ENCODE measurements at regions not wholly inside any gene's neighbourhood (a gene's known extent, or its start where the extent isn't known, plus 50 kb on each side); places are given as distances from the start of the nearest gene placed in this dataset.

- CTCF ChIA-PET, result interaction anchor here (0.6 kb wide), 1 partner anchor 700 kb away, joined by 3 read pairs; no protein-coding TSS in a partner anchor
- Mint-ChIP-seq H3K4me3 (ENCODE audit: unreplicated experiment) (no peak overlapping the region), H3K9me3 (ENCODE audit: unreplicated experiment) (no peaks in the 10 kb centered on the region), H3K4me1 (ENCODE audit: insufficient read depth, unreplicated experiment) (no peaks in the 10 kb centered on the region), H3K27ac (ENCODE audit: low read depth, unreplicated experiment) (no peak overlapping the region), H3K27me3 (ENCODE audit: insufficient read depth, unreplicated experiment) (no peaks in the 10 kb centered on the region), H3K36me3 (ENCODE audit: insufficient read depth, unreplicated experiment) (no peaks in the 10 kb centered on the region)
- DNase-seq (ENCODE audit: unreplicated experiment), result no peak
- POLR2A ChIA-PET, result no interaction called here
- intact Hi-C loops (cut with micrococcal nuclease), result no loop called here
- no TSS peak for BruUV-seq (replicated peaks)
- TF ChIP-seq CTCF (IDR thresholded peaks at IDR 0.05; ENCODE audit: unreplicated experiment), result no peak
Measured at GRCh38 chr4:128737098-128737513, 72.4 kb upstream of the JADE1 start.

DNA sequence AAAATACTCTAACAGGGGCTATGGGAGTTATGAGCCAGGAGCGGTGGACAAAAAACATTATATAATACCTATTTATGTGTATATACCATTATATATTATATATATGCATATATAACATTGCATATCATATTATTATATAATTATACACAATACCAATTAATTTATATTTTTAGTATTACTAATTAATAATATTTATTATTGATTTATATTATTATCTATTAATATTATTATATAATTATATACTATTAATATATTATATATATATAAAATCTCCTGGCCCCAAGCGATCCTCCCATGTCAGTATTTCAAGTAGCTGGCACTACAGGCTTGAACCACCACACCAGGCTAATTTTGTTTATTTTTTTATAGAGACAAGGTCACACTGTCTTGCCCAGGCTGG is 73.8 kb upstream of the JADE1 start:
- Mint-ChIP-seq H3K27me3 (ENCODE audit: insufficient read depth, unreplicated experiment) (no peaks in the 10 kb centered on the region), H3K4me1 (ENCODE audit: insufficient read depth, unreplicated experiment) (no peaks in the 10 kb centered on the region), H3K36me3 (ENCODE audit: insufficient read depth, unreplicated experiment) (no peaks in the 10 kb centered on the region), H3K9me3 (ENCODE audit: unreplicated experiment) (no peaks in the 10 kb centered on the region), H3K27ac (ENCODE audit: low read depth, unreplicated experiment) (no peak overlapping the region), H3K4me3 (ENCODE audit: unreplicated experiment) (no peak overlapping the region)
- DNase-seq (ENCODE audit: unreplicated experiment), result no peak
- no TSS peak for BruUV-seq (replicated peaks)
- ChIA-PET POLR2A (interaction anchor here (0.7 kb wide), 1 partner anchor 80 kb away, joined by 3 read pairs; no protein-coding TSS in a partner anchor), CTCF (interaction anchor here (0.9 kb wide), 1 partner anchor 58 kb away, joined by 4 read pairs; no protein-coding TSS in a partner anchor)
- no peak for TF ChIP-seq CTCF (IDR thresholded peaks at IDR 0.05; ENCODE audit: unreplicated experiment)
- intact Hi-C loops (cut with micrococcal nuclease), result no loop called here

- no TSS peak for BruUV-seq (replicated peaks)
- H3K9me3 Mint-ChIP-seq (ENCODE audit: unreplicated experiment), result no peaks in the 10 kb centered on the region
- no peaks in the 10 kb centered on the region for H3K36me3 Mint-ChIP-seq (ENCODE audit: insufficient read depth, unreplicated experiment)
- H3K27ac Mint-ChIP-seq (ENCODE audit: low read depth, unreplicated experiment), result no peak overlapping the region
- no peak for TF ChIP-seq CTCF (IDR thresholded peaks at IDR 0.05; ENCODE audit: unreplicated experiment)
- DNase-seq (ENCODE audit: unreplicated experiment), result no peak
- H3K27me3 Mint-ChIP-seq (ENCODE audit: insufficient read depth, unreplicated experiment), result no peaks in the 10 kb centered on the region
- intact Hi-C loops (cut with micrococcal nuclease), result no loop called here
- no peaks in the 10 kb centered on the region for H3K4me1 Mint-ChIP-seq (ENCODE audit: insufficient read depth, unreplicated experiment)
- CTCF ChIA-PET, result interaction anchor here (0.6 to 1.3 kb wide), 2 partner anchors 8 to 288 kb away, joined by 3 read pairs; no protein-coding TSS in a partner anchor
- H3K4me3 Mint-ChIP-seq (ENCODE audit: unreplicated experiment), result no peak overlapping the region
- POLR2A ChIA-PET, result no interaction called here
Measured at GRCh38 chr4:128728190-128728589, 81.3 kb upstream of the JADE1 start.

- Mint-ChIP-seq H3K27ac (ENCODE audit: low read depth, unreplicated experiment) (no peak overlapping the region), H3K36me3 (ENCODE audit: insufficient read depth, unreplicated experiment) (no peaks in the 10 kb centered on the region), H3K4me1 (ENCODE audit: insufficient read depth, unreplicated experiment) (no peaks in the 10 kb centered on the region), H3K4me3 (ENCODE audit: unreplicated experiment) (no peak overlapping the region), H3K27me3 (ENCODE audit: insufficient read depth, unreplicated experiment) (no peaks in the 10 kb centered on the region), H3K9me3 (ENCODE audit: unreplicated experiment) (no peaks in the 10 kb centered on the region)
- CTCF ChIA-PET, result interaction anchor here (0.6 to 1.2 kb wide), 2 partner anchors 12 to 289 kb away, joined by 3 to 5 read pairs; no protein-coding TSS in a partner anchor
- DNase-seq (ENCODE audit: unreplicated experiment), result no peak
- no peak for TF ChIP-seq CTCF (IDR thresholded peaks at IDR 0.05; ENCODE audit: unreplicated experiment)
- POLR2A ChIA-PET, result no interaction called here
- no TSS peak for BruUV-seq (replicated peaks)
- intact Hi-C loops (cut with micrococcal nuclease), result no loop called here
Measured at GRCh38 chr4:128727658-128728057, 81.8 kb upstream of the JADE1 start.

Measured in MCF 10A (cell line).